ENCODE measurements at regions not wholly inside any gene's neighbourhood (a gene's known extent, or its start where the extent isn't known, plus 50 kb on each side); places are given as distances from the start of the nearest gene placed in this dataset.

- DNase-seq (ENCODE audit: low read depth): no peak
These were observed 213.0 kb upstream of the RAB6C start for GRCh38 chr2:129766374-129766993.

GRCh38 chr2:129767346-129768035 is 212.0 kb upstream of the RAB6C start:
- DNase-seq (ENCODE audit: low read depth): no peak

DNA sequence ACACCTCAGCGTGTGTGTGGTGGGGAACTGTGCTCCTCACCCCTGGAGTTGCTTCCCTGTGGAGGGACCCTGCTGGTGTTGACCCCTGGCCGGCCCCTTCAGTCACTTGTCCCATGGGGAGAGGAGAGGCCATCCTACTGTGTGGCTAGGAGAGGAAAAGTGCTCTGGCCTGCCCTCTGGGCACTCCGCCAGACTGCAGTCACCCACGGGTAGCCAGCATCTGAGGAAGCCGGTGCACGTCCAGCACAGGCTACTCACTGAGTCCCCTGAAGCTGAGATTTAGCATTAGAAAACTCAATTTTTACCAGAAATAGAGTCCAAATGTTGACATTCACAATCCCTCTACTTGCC is 211.5 kb upstream of the RAB6C start:
- DNase-seq (ENCODE audit: low read depth): no peak

- no peak for DNase-seq (ENCODE audit: low read depth)
These were observed 210.8 kb upstream of the RAB6C start for GRCh38 chr2:129768485-129769184.

DNA sequence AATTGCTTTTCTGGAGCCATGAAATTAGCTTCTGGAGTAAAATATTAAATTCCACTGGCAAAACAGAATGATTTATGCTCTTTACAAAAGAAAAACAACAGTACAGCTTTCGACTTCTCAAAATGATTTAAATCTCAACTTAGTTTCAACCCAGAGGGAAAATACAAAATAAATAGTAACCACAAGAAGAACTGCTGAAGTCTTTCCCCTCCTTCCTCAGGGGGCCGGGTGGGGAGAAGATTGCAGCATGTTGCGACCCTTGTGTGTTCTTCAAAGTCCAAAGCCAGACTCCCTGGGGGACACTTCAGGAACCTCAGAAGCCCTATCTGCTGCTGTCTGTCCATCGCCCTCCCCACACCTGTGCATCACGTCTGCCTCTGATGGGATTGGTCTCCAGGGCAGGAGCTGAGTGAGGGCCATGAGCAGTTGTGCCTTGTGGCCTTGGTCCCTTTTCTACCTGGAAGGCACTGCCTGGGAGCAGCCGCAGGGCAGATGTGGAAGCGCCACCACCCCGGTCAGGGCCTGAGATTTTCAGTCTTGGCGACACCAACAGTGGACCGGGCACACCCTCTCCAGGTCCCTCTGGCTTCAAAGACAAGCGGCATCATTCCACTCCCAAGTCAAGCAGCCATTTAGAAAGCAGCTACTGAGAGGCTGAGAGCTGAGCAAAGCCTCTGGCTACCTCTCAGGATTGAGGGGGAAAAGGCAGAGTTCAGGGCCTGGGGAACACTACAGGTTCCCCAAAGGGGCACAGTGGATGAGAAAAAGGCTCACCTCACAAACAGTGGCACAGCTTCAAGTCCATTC is 210.1 kb upstream of the RAB6C start:
- DNase-seq (ENCODE audit: low read depth): no peak

DNA sequence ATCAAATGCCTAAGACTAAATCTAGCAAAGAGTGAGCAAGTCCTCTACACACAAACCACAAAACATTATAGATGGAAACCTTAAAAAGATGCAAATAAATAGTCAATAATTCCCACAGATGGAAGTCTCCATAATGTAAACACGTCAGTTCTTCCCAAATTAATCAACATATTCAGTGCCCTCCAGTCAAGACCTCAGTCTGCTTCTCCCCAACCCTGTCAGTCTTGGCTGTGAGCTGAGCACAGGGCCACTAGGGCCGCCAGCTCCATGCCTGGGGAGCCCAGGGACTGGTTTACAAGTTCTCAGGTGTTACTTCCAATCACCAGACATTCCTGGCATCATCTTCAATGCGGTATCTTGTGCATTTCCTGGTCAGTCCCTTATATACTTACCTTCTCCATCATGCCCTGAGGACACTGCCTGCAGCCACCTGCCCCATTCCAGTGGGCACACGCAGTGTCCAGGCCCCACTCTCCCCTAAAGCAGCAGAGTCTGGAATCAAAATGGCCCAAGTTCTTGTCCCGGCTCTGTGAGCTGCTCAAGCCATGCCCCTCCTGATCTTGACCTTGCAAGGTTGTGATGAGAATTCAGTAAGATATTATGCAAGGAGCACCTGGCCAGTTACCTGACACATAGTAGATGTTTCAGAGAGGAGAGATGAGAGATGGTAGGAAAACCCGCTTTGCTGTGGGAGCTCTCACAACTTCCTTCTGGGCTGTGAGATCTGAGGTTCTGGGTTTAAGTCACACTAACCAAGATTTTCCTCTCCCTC is 207.9 kb upstream of the RAB6C start:
- DNase-seq (ENCODE audit: low read depth): no peak

DNA sequence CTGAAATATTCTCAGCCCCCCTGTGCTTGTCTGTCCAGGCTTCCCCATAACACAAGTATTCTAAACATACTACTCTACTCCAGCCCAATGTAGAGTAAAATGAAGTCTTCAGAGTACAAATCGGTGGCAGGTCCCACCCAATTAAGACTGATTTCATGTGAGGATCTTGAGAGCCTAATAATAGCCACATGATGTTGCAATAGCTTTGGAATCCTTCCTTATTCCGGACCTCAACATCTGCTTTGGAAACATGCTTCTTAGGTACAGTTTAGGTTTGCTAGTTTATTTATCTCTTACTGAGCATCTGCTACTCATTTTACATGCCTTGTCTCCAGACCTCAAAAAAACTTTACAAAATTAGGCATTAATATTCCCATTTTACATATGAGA is 207.3 kb upstream of the RAB6C start:
- no peak for DNase-seq (ENCODE audit: low read depth)

- DNase-seq (ENCODE audit: low read depth): no peak
These were observed 203.4 kb upstream of the RAB6C start for GRCh38 chr2:129775952-129776653.

GRCh38 chr2:129777146-129777545 is 202.3 kb upstream of the RAB6C start:
- no peak for DNase-seq (ENCODE audit: low read depth)

DNA sequence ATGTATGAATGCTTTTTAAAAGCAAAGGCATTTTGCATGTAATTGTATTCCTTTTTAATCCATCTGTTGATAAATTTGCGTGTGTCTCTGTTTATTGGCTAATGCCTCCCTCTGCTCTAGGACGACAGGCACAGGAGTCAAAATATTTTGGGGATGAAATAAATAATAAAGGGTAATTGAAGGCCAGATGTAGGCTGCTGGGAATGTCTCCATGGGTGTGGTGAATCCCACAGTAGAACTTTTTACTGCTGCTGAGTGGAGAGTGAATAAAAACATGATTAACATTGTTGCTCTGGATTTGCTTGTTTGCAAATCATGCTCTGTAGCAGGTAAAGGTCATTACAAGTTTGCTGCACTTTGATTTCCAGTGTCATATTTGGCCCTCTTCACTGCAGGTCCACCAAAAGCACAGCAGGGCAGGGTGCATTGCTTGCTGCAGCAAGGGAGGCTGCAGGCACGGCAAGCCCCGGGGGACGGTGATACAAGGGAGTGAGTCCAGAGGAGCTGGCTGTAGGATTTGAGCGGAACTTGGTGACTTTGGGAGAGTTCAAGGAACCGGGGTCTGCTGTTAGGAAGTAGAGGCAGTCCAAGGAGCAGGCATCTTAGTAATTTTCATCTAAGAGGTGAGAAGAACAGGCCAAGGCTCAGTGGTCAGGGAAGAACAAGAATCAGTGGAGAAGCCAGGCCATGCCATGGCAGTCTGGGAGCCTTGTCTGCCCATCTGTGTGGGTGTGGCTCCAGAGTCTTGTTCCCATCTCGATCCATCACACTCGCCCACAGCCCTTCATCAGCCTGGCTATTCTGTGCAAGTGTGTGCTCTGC is 201.5 kb upstream of the RAB6C start:
- no peak for DNase-seq (ENCODE audit: low read depth)

GRCh38 chr2:129778584-129778877 is 200.9 kb upstream of the RAB6C start:
- no peak for DNase-seq (ENCODE audit: low read depth)

DNA sequence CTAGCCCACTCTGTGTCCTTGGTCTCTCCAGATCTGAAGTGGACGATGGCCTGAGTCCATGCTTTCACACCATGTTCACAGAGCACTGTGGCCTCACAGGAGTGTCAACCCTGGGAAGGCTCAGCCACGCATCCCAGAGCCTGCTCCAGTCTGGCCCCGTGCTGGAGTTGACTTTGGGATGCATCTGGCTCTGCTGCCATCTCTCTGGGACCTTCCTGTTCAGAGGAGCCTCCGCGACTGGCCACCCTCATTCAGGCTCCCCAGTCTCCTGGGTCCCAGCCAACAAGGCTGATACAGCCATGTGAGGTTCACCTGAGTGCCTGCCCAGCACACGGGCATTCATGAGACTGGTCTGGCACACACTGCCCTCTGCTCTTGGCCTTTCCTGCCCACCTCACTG is 199.7 kb upstream of the RAB6C start:
- no peak for DNase-seq (ENCODE audit: low read depth)

GRCh38 chr2:129780316-129781270 is 198.9 kb upstream of the RAB6C start:
- DNase-seq (ENCODE audit: low read depth): no peak

- DNase-seq (ENCODE audit: low read depth): no peak
These were observed 197.5 kb upstream of the RAB6C start for GRCh38 chr2:129781749-129782632.

- DNase-seq (ENCODE audit: low read depth): no peak
These were observed 196.9 kb upstream of the RAB6C start for GRCh38 chr2:129782633-129782990.

- no peak for DNase-seq (ENCODE audit: low read depth)
These were observed 195.0 kb upstream of the RAB6C start for GRCh38 chr2:129784486-129784885.

DNA sequence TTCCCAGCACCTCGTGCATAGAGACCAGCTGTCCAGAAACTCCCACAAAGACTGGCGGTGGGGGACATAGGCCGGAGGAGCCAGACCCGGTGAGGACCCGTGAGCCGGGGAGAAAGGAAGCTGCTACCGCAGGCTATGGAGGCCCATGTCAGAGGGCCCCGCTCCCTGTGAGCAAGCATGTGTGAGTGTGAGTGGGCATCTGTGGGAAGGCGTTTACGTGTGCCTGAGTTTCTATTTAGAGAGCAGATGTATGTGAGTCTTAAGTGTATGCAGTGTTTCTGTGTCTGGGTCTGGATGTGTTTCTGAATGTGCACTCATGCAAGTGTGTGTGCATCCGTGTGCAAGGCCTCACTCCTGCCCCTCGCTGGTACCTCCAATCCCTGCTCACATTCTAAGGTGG is 187.8 kb upstream of the RAB6C start:
- DNase-seq (ENCODE audit: low read depth): no peak

DNA sequence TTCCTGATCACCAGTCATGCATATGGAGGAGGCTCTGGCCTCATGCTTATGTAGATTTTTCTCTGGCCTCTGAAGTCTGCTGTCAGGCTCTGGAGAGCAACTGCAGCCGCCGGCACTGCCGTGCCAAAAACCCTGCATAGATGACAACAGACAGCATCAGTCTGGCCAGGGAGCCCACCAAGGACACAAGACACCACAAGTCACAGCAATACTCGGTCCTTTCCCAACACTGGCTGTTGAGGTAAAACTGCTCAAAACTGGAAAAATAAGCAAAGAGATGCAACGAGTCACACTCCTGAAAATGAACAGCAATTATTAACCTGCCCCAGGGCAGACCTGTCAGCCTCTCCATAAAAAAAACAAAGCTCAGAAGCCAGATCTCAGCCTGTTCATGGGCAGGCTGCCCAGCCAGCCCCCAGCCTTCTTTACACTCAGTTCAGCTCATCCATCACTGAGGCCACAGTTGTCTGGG is 186.0 kb upstream of the RAB6C start:
- DNase-seq (ENCODE audit: low read depth): no peak

All from HT1080 (cell line).